GM18517 (cell line): ENCODE measurements at regions not wholly inside any gene's neighbourhood (a gene's known extent, or its start where the extent isn't known, plus 50 kb on each side); places are given as distances from the start of the nearest gene placed in this dataset.

Source experiments
- ATAC-seq: cut with Tn5 transposase; IDR thresholded peaks from one replicate; pipeline ENCODE4 v1.9.1; 2021; ENCODE audit warnings: mild to moderate bottlenecking, moderate library complexity; ENCODE audit not compliant: unreplicated experiment

GRCh38 chr2:83585250-83585649, 873.8 kb downstream of the SUCLG1 start:
- no peak for ATAC-seq

DNA sequence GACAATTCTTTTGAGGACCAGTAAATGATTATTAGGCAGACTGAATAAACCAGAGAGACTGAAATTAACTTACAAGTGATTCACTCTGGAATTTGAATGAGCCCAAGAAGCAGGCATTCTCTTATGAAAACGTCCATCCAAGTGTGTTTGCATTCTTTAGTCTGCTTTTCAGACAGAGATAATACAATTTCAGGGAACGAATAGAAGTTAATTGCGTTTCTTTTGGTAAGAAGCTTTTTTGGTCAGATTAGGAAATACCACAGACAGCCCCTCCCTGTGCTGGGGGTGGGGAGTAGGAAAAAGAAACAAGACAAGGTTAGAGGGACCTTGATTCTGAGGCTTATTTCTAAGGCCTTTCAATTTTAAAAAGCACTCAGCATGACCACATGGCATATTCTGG, 874.4 kb downstream of the SUCLG1 start:
- no peak for ATAC-seq

GRCh38 chr2:83582589-83582988, 876.5 kb downstream of the SUCLG1 start:
- ATAC-seq: no peak

GRCh38 chr2:83579507-83579906, 879.6 kb downstream of the SUCLG1 start:
- ATAC-seq: no peak

GRCh38 chr2:83578405-83578804, 880.7 kb downstream of the SUCLG1 start:
- ATAC-seq: no peak

DNA sequence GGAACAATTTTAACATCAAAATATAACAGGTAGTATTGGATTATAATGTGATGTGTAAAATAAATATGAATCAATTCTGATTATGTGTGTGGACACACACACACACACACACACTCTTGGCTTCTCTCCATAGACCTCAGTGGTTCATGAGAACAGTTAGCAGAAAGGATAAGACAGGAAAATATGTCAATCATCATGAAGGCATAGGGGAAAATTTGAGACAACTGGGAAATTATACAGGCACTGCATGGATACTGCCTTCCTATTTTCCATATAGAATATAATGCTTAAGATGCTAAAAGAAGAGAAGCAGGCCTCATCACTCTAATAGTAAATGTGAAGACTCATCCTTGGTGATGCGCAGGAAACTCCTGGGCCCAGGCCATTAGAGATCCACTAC, 884.5 kb downstream of the SUCLG1 start:
- no peak for ATAC-seq

DNA sequence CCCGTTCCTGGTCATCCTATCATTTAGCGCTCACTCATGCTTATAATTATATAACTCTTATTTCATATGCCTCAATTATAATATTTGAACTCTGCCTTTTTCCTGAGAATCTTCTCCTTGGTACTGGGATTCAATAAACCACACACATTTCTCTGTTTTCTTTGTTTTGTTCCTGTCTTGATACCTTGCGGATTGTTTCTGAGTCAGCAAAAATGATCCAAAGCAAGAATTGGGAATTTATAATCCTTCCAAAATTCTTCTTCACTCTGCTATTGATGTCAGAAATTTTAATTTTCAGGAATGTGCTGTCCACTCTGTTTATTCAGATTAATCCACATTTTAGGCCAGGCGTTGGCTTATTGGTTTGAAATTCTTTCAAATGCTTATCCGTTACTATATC, 886.0 kb downstream of the SUCLG1 start:
- no peak for ATAC-seq

GRCh38 chr2:83572400-83572799, 886.7 kb downstream of the SUCLG1 start:
- ATAC-seq: no peak

DNA sequence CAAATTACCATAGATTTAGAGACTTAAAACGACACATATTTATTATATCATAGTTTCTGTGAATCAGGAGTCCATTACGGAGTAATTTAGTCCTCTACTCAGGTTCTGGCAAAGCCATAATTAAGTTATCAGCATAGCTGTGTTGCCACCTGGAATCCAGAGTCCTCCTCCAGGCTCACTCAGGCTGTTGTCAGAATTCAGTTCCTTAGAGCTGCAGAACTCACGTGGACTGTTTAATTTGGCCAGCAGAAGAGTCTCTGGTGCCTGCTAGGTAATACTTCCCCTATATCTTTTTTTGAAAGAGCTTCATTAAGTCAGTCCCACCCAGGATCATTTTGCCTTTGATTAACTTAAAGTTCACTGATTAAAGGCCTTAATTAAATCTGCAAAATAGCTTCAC, 891.5 kb downstream of the SUCLG1 start:
- ATAC-seq: no peak

GRCh38 chr2:83565626-83566025, 893.5 kb downstream of the SUCLG1 start:
- no peak for ATAC-seq

DNA sequence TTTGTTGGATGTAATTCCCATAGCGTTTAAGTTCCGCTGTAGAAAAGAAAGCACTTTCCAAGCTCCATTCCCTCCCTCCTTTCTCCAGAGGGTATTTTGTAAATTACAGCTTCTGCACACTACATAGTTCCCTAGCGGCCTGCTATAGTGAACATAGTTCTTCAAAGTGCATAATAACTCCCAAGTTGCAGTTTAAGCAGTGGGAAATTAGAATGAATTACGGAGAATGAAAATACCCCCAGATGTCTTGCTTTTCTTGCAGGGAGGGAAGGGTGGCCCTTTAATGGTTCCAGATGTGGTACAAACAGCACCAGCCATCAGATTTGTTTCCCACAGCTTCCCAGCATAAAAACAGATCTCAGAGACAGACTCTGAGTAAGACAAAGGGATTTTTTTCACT, 893.9 kb downstream of the SUCLG1 start:
- no peak for ATAC-seq

- no peak for ATAC-seq
Measured at GRCh38 chr2:83561592-83561991, 897.5 kb downstream of the SUCLG1 start.

- ATAC-seq: no peak
Measured at GRCh38 chr2:83536556-83536955, 922.5 kb downstream of the SUCLG1 start.

DNA sequence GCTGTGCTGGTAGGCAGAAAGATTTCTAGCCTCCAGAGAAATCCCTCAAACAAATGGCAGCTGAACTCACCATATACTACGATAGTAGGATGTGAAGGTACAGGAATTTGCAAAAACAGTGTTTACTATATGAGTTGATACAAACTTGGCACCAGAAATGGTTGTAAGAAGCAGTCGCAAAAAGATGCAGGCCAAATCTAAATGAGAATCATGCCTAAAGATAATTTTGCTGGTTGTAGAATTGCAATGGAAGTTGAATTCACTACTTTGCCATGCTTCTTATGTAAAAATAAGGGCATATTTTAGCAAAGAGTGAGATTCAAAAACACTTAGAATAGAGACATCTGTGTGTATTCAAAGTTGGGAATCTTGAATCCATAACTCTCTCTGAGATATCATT, 924.7 kb downstream of the SUCLG1 start:
- ATAC-seq: no peak

DNA sequence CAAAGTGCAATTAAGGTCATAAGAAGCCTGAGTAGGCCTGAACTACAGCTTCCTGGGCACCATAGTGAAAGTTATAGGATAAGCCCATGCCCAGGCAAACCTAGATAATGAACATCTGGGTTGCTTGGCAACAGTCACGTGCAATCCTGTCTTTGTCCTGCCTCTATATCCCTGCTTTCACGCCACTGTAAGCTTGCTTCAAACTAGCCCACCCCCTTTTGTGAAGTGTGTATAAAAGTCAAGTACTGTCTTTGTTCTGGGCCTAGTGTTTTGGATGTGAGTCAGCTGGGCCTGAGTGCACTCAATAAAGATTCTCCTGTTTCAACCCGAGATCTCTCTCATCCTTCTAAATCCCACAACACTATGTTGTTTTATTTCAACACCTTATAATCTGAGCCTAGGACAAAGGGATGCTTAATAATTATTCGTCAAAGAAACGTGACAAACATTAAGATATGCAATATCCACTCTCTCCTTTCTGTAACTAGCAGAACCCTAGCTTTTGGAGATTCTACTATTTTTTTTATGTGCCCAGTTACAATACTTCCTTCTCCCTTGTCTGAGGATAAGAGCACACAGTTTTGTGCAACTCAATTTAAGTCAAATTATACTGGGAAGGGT, 927.8 kb downstream of the SUCLG1 start:
- ATAC-seq: no peak

DNA sequence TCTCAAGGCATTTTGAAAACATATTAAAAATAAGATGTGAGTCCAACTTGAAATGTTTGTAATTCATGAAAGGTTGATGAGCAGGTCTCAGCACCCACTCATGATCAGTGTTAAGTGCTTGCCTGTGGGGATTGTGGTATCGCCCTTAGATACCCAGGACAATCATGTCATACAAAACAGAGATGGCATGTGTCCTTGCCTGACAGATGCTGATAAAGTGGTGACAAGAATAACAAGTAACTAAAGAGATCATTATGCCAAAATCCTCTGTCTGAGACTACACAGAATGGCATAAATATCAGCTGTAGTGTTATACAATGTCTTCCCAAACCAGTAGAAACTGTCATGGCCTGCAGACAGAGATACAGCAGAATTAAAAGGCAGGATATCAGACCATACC, 930.3 kb downstream of the SUCLG1 start:
- ATAC-seq: no peak

- no peak for ATAC-seq
Measured at GRCh38 chr2:83522891-83523493, 936.1 kb downstream of the SUCLG1 start.

DNA sequence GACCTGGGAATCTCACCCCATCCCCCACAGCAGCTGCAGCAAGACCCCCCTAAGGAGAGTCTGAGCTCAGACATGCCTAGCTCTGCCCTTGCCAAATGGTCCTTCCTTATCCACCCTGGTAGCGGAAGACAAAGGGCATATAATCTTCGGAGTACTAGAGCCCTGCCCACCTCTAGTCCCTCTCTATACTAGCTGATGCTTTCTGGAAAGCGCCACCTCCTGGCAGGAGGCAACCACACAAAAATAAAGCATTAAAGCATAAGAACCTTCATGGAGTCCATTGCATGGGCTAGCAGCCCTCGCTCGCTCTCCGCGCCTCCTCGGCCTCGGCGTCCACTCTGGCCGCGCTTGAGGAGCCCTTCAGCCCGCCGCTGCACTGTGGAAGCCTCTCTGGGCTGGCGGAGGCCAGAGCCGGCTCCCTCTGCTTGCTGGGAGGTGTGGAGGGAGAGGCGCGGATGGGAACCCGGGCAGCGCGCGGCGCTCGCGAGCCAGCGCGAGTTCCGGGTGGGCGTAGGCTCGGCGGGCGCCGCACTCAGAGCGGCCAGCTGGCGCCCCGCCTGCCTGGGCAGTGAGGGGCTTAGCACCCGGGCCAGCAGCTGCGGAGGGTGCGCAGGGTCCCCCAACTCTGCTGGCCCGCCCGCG, 941.2 kb downstream of the SUCLG1 start:
- no peak for ATAC-seq

GRCh38 chr2:83516503-83516902, 942.6 kb downstream of the SUCLG1 start:
- no peak for ATAC-seq

- ATAC-seq: no peak
Measured at GRCh38 chr2:83487451-83487850, 971.6 kb downstream of the SUCLG1 start.

GRCh38 chr2:83481436-83481835, 977.6 kb downstream of the SUCLG1 start:
- ATAC-seq: no peak

DNA sequence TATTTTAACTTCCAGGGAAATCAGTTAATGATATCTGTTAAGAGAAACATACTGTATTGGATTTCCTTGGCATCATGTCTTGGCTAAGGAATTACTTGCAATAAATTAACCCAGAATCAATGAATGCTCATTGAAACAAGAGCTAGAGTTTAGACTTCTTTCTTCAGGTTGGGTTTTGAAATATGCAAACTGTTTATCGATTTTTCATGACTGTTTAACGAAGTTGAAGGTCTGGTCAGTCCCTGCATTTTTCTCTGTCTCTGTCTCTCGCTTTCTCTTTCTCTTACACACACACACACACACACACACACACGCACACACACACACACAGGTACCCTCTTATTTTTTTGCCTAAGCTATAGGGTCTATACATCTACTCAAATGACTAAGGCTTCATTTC, 981.0 kb downstream of the SUCLG1 start:
- ATAC-seq: no peak

DNA sequence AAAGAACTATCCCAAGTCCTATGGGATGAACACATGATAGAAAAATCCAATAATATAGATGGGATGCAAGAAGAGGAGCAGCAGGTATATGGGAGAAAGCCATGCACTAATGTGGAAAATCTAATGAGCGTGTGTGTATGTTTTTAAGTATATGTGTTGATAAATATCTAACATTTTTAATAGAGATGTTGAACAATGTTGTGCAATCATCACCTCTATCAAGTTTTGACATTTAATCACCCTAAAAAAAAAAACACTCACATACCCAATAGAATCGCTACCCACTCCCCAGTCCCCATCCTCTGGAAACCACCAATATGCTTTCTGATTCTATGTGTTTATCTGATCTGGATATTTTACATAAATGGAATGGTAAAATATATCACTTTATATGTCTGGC, 983.7 kb downstream of the SUCLG1 start:
- ATAC-seq: no peak
